Right lobe of liver (tissue), 6 donors: ENCODE measurements at regions not wholly inside any gene's neighbourhood (a gene's known extent, or its start where the extent isn't known, plus 50 kb on each side); places are given as distances from the start of the nearest gene placed in this dataset.

Source experiments
- ATAC-seq, 4 donors: fragments of 200-7000 bp; cut with Tn5 transposase; one replicate each; pipeline ENCODE4 v1.9.1; 2020; ENCODE audit warnings: mild to moderate bottlenecking in 4 of 4, moderate library complexity in 4 of 4
- DNase-seq, 3 donors: peaks; one replicate each; pipeline ENCODE4 v3.0.0-alpha.2; 2020
- H3K27ac ChIP-seq, 3 donors: fragments of 200-600 bp; one replicate each; pipeline ENCODE4 v1.8.0; 2022
- H3K27me3 ChIP-seq, 2 donors: fragments of 200-600 bp; one replicate each; pipeline ENCODE4 v1.8.0; 2022
- H3K36me3 ChIP-seq, 4 donors: fragments of 200-600 bp; sonication (generic) in 1 of 4; one replicate each; pipeline versions ENCODE4 v1.5.1 to v1.8.0; 2017 to 2022; ENCODE audit warnings: control low read depth in 1 of 4
- H3K4me1 ChIP-seq, 4 donors: fragments of 200-600 bp; sonication (generic) in 1 of 4; one replicate each; pipeline versions ENCODE4 v1.5.1 to v1.8.0; 2017 to 2022; ENCODE audit warnings: control low read depth in 1 of 4
- H3K4me3 ChIP-seq, 3 donors: fragments of 200-600 bp; one replicate each; pipeline ENCODE4 v1.8.0; 2022
- H3K9me3 ChIP-seq, 4 donors: fragments of 200-600 bp; sonication (generic) in 1 of 4; one replicate each; pipeline versions ENCODE4 v1.5.1 to v1.8.0; 2017 to 2022; ENCODE audit warnings: control low read depth in 1 of 4
- CTCF ChIP-seq, 4 donors: fragments of 200-600 bp in 3 of 4; fragments of 450-650 bp in 1 of 4; IDR thresholded peaks; one replicate each; pipeline versions ENCODE4 v1.5.1 to v1.8.0; 2016 to 2022; ENCODE audit warnings: antibody characterized with exemption in 4 of 4, mild to moderate bottlenecking in 2 of 4
- POLR2A ChIP-seq: fragments of 450-650 bp; IDR thresholded peaks from one replicate; pipeline ENCODE4 v1.6.1; 2017; ENCODE audit warnings: antibody characterized with exemption, mild to moderate bottlenecking
- WGBS: methylation state at CpG from one replicate; pipeline ENCODE4 v1.1.6; 2018; ENCODE audit warnings: low coverage, low lambda C conversion rate; ENCODE audit not compliant: insufficient coverage; ENCODE audit errors: missing lambda C conversion rate; 5-methylcytosine and 5-hydroxymethylcytosine counted together
- intact Hi-C, 2 donors: fragments of 100-400 bp; cut with DNase I; formaldehyde crosslinking; loops; one replicate each; pipeline versions ENCODE4 v1.11.2 to v1.14.1; 2022
- donor health status: DM: no; HTN: yes; CAD: no.
- donor health status: DM: no; HTN: no; CAD: no.
- donor health status: DM: no; HTN: no; CAD: no.
- donor health status: DM: no; HTN: yes; CAD: no.
- donor health status: DM: no; HTN: yes; CAD: no.

GRCh38 chr13:85651440-85651839, 147.8 kb downstream of the SLITRK6 start:
- 74% methylated on average over 4 of the region's 4 CpGs for WGBS
- Histone ChIP-seq H3K9me3 (no peaks in the 10 kb centered on the region), H3K4me3 (no peak overlapping the region), H3K36me3 (no peaks in the 10 kb centered on the region), H3K27ac (no peak overlapping the region), H3K27me3 (no peaks in the 10 kb centered on the region), H3K4me1 (no peaks in the 10 kb centered on the region)
- DNase-seq = no peak
- no peak for TF ChIP-seq CTCF (IDR thresholded peaks at IDR 0.05)
- no peak for TF ChIP-seq POLR2A
- intact Hi-C loops = no loop called here
- ATAC-seq = no peak

- no peak for ATAC-seq
- no peak overlapping the region for H3K4me3 ChIP-seq
- H3K4me1 ChIP-seq = no peaks in the 10 kb centered on the region
- TF ChIP-seq POLR2A (no peak), CTCF (IDR thresholded peaks at IDR 0.05) (no peak)
- no peaks in the 10 kb centered on the region for H3K27me3 ChIP-seq
- intact Hi-C loops = no loop called here
- no peak overlapping the region for H3K27ac ChIP-seq
- no peak for DNase-seq
- H3K9me3 ChIP-seq = no peaks in the 10 kb centered on the region
- no peaks in the 10 kb centered on the region for H3K36me3 ChIP-seq
- WGBS = 91% methylated on average over 2 of the region's 2 CpGs
Measured at GRCh38 chr13:85650613-85651012, 148.6 kb downstream of the SLITRK6 start.

- H3K36me3 ChIP-seq = no peaks in the 10 kb centered on the region
- no peak overlapping the region for H3K27ac ChIP-seq
- no peak for TF ChIP-seq CTCF (IDR thresholded peaks at IDR 0.05)
- no peaks in the 10 kb centered on the region for H3K9me3 ChIP-seq
- H3K4me1 ChIP-seq = no peaks in the 10 kb centered on the region
- intact Hi-C loops = no loop called here
- no peak for ATAC-seq
- 57% methylated on average over 3 of the region's 3 CpGs for WGBS
- no peaks in the 10 kb centered on the region for H3K27me3 ChIP-seq
- H3K4me3 ChIP-seq = no peak overlapping the region
- no peak for DNase-seq
Measured at GRCh38 chr13:85640727-85641126, 158.5 kb downstream of the SLITRK6 start.

GRCh38 chr13:85638815-85639393, 160.3 kb downstream of the SLITRK6 start:
- peak in 1 of 4 donors; percentile 16 for ATAC-seq
- no peaks in the 10 kb centered on the region for H3K27me3 ChIP-seq
- H3K4me3 ChIP-seq = no peak overlapping the region
- no peaks in the 10 kb centered on the region for H3K36me3 ChIP-seq
- H3K9me3 ChIP-seq = no peaks in the 10 kb centered on the region
- no peak overlapping the region for H3K27ac ChIP-seq
- peak in 1 of 3 donors; percentile 31 for DNase-seq
- no peaks in the 10 kb centered on the region for H3K4me1 ChIP-seq
- TF ChIP-seq CTCF (IDR thresholded peaks at IDR 0.05) (no peak), POLR2A (no peak)
- 33% methylated on average over 1 of the region's 12 CpGs for WGBS
- intact Hi-C loops = no loop called here

GRCh38 chr13:85638265-85638664, 161.0 kb downstream of the SLITRK6 start:
- no peak overlapping the region for H3K4me3 ChIP-seq
- TF ChIP-seq POLR2A = no peak
- TF ChIP-seq CTCF (IDR thresholded peaks at IDR 0.05) = no peak
- intact Hi-C loops = no loop called here
- no peaks in the 10 kb centered on the region for H3K27me3 ChIP-seq
- ATAC-seq = peak in 1 of 4 donors; percentile 36
- no peaks in the 10 kb centered on the region for H3K36me3 ChIP-seq
- DNase-seq = no peak
- H3K27ac ChIP-seq = no peak overlapping the region
- no peaks in the 10 kb centered on the region for H3K4me1 ChIP-seq
- 39% methylated on average over 3 of the region's 6 CpGs for WGBS
- no peaks in the 10 kb centered on the region for H3K9me3 ChIP-seq
